Spleen (tissue), 11 donors: ENCODE measurements at regions not wholly inside any gene's neighbourhood (a gene's known extent, or its start where the extent isn't known, plus 50 kb on each side); places are given as distances from the start of the nearest gene placed in this dataset.

ENCODE experiments used
- DNase-seq: peaks from one replicate; pipeline ENCODE4 v3.0.0-alpha.2; 2020
- H3K27ac ChIP-seq, 8 donors: fragments of 200-600 bp; sonication (generic) in 7 of 8; 1 replicate in 4 of 8; 2 replicates in 4 of 8; pipeline versions ENCODE4 v1.5.0 to v1.8.0; 2016 to 2021; ENCODE audit warnings: inconsistent platforms in 4 of 8, mild to moderate bottlenecking in 4 of 8, moderate library complexity in 1 of 8
- H3K27me3 ChIP-seq, 7 donors: fragments of 200-600 bp; sonication (generic) in 6 of 7; replicated peaks in 1 of 7; 1 replicate in 4 of 7; 2 replicates in 3 of 7; pipeline versions ENCODE4 v1.5.0 to v1.8.0; 2016 to 2021; ENCODE audit warnings: inconsistent platforms in 3 of 7, mild to moderate bottlenecking in 1 of 7
- H3K36me3 ChIP-seq, 6 donors: fragments of 200-600 bp; sonication (generic) in 5 of 6; 1 replicate in 4 of 6; 2 replicates in 2 of 6; pipeline versions ENCODE4 v1.5.0 to v1.8.0; 2016 to 2021; ENCODE audit warnings: inconsistent platforms in 2 of 6
- H3K4me1 ChIP-seq, 6 donors: fragments of 200-600 bp; sonication (generic) in 5 of 6; 1 replicate in 3 of 6; 2 replicates in 3 of 6; pipeline versions ENCODE4 v1.5.0 to v1.8.0; 2016 to 2021; ENCODE audit warnings: inconsistent platforms in 3 of 6
- H3K4me3 ChIP-seq, 8 donors: fragments of 200-600 bp; sonication (generic) in 7 of 8; 1 replicate in 4 of 8; 2 replicates in 4 of 8; pipeline versions ENCODE4 v1.5.0 to v1.8.0; 2016 to 2021; ENCODE audit warnings: inconsistent platforms in 4 of 8, mild to moderate bottlenecking in 4 of 8, moderate library complexity in 2 of 8
- H3K9me3 ChIP-seq, 8 donors: fragments of 200-600 bp; sonication (generic) in 7 of 8; 1 replicate in 4 of 8; 2 replicates in 4 of 8; pipeline versions ENCODE4 v1.5.0 to v1.8.0; 2016 to 2021; ENCODE audit warnings: inconsistent platforms in 4 of 8
- CTCF ChIP-seq, 11 experiments: fragments of 200-600 bp in 7 of 11; fragments of 450-650 bp in 4 of 11; sonication (generic) in 4 of 11; IDR thresholded peaks in 8 of 11; conservative IDR thresholded peaks in 3 of 11; 1 replicate in 7 of 11; 2 replicates in 4 of 11; pipeline versions ENCODE4 v1.4.0 to v1.8.0; 2016 to 2021; ENCODE audit warnings: antibody characterized with exemption in 11 of 11, inconsistent platforms in 4 of 11, mild to moderate bottlenecking in 1 of 11
- POLR2A ChIP-seq, 3 donors: fragments of 450-650 bp; IDR thresholded peaks; one replicate each; pipeline ENCODE4 v1.5.1; 2017; ENCODE audit warnings: antibody characterized with exemption in 3 of 3, mild to moderate bottlenecking in 1 of 3
- POLR2AphosphoS5 ChIP-seq, 3 donors: sonication (generic); formaldehyde crosslinking; IDR thresholded peaks; one replicate each; pipeline ENCODE4 v1.5.1; 2017; ENCODE audit warnings: antibody characterized with exemption in 3 of 3
- WGBS, 5 donors: extraction: QIAGEN DNeasy Blood & Tissue Kit in 3 of 5; methylation state at CpG; one replicate each; pipeline versions ENCODE4 v1.1.5 to v1.1.7; 2013 to 2018; 5-methylcytosine and 5-hydroxymethylcytosine counted together
- intact Hi-C: fragments of 100-400 bp; cut with DNase I; formaldehyde crosslinking; loops from one replicate; pipeline ENCODE4 v1.15.0; 2023; ENCODE audit warnings: low total_unique reads
- donor health status: healthy with polysubstance abuse.
- donor health status: DM: no; HTN: no; CAD: no; lungs with moderate emphysema.
- donor health status: DM: no; HTN: no; CAD: no.
- donor health status: Bipolar disorder and iron deficiency.
- donor health status: healthy.
- donor health status: DM: no; HTN: no; CAD: no.
- donor health status: DM: yes; HTN: yes; CAD: no.

- Histone ChIP-seq H3K4me3 (no peak overlapping the region), H3K4me1 (peaks cover 14 to 81% (median 53%) of the 10 kb centered on the region in 6 donors), H3K27me3 (no peaks in the 10 kb centered on the region), H3K27ac (peak overlapping the region in 7 of 8 donors; percentile 63 to 82 (median 66)), H3K9me3 (no peaks in the 10 kb centered on the region), H3K36me3 (no peaks in the 10 kb centered on the region)
- TF ChIP-seq POLR2A (IDR thresholded peaks at IDR 0.05) (no peak), POLR2AphosphoS5 (IDR thresholded peaks at IDR 0.05) (peak; percentile 11 to 80 (median 68)), CTCF (IDR thresholded peaks at IDR 0.05 in 8 of 11, conservative IDR thresholded peaks at IDR 0.05 in 3 of 11) (peak in 1 of 11 experiments; percentile 13)
- intact Hi-C loops, result no loop called here
- WGBS, 5 donors, result 53 to 78% (median 66%) methylated on average over 2 of the region's 2 CpGs
- DNase-seq, result no peak
Observed at GRCh38 chr11:45089251-45089650, 57.2 kb upstream of the PRDM11 start.

DNA sequence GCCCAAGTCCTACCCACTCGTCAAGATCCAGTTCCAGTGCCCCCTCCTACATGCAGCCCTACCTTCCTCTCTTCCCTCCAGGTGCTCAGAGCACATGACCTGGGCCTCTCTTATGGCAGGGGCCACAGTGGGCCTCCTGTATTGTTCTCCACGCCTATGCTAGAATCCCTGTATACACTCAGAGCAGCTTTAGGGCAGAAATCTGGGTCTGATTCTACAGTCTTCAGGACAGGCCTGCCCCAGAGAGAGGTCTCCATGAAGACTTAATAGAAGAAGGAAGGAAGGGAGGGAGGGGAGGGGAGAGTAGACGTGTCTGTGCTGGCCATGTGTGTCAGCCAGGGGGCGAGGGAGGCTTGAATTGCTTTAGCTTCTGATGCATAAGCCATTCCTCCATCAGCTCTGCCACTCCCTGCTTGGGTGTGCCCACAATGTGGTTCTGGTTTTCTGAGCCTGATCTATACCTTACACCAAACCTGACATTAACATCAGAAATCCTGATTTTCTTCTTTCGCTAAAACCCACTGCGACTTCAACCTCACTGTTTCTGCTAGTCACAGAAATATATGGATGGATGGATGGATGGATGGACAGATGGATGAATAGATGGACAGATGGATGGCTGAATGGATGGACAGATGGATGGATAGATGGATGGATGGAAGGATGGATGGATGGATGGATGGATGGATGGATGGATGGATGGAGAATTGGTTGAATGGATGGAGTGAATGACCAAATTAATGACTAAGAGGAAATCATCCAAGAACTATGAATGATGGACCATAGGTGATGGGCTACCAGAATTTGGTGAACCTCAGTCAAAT, 56.6 kb upstream of the PRDM11 start:
- DNase-seq, result no peak
- Histone ChIP-seq H3K9me3 (no peaks in the 10 kb centered on the region), H3K27me3 (no peaks in the 10 kb centered on the region), H3K4me3 (no peak overlapping the region), H3K36me3 (no peaks in the 10 kb centered on the region), H3K27ac (peak overlapping the region in 7 of 8 donors; percentile 63 to 82 (median 67)), H3K4me1 (peaks cover 14 to 83% (median 53%) of the 10 kb centered on the region in 6 donors)
- intact Hi-C loops, result no loop called here
- 57 to 74% (median 62%) methylated on average over 6 of the region's 6 CpGs for WGBS, 5 donors
- peak in 3 of 11 experiments; percentile 1 to 14 (median 12) for TF ChIP-seq CTCF (IDR thresholded peaks at IDR 0.05 in 8 of 11, conservative IDR thresholded peaks at IDR 0.05 in 3 of 11)
- TF ChIP-seq POLR2AphosphoS5 (IDR thresholded peaks at IDR 0.05), result no peak

DNA sequence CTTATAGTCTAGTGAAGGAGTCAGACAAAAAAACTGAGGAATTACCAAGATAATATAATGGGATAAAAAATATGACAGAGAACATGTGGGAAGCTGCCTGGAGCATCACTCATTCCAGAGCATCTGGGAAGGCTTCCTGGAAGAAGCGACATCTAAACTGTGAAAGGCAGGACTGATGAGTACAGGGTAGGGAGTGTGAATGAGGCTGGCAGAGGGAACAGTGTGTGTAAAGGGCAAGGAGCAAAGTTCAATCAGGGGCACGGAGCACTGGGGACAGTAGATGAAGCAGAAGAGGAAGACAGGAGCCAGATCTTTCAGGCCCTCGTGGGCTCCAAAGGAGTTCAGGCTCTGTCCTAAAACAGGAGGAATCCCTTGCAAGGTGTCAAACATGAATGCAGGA, 55.8 kb upstream of the PRDM11 start:
- H3K27ac ChIP-seq, result peak overlapping the region in 7 of 8 donors; percentile 13 to 82 (median 67)

More for the DNA sequence above, 55.8 kb upstream of the PRDM11 start:
- WGBS, 5 donors, result 67 to 80% (median 76%) methylated on average over 3 of the region's 3 CpGs
- H3K4me3 ChIP-seq, result no peak overlapping the region
- no peaks in the 10 kb centered on the region for H3K27me3 ChIP-seq
- no peaks in the 10 kb centered on the region for H3K36me3 ChIP-seq
- no peaks in the 10 kb centered on the region for H3K9me3 ChIP-seq
- no peak for DNase-seq
- H3K4me1 ChIP-seq, result peaks cover 14 to 86% (median 53%) of the 10 kb centered on the region in 6 donors
- intact Hi-C loops, result no loop called here
- TF ChIP-seq POLR2AphosphoS5 (IDR thresholded peaks at IDR 0.05), result no peak
- TF ChIP-seq CTCF (IDR thresholded peaks at IDR 0.05 in 8 of 11, conservative IDR thresholded peaks at IDR 0.05 in 3 of 11), result no peak
